SK-N-SH (cell line): ENCODE measurements at regions not wholly inside any gene's neighbourhood (a gene's known extent, or its start where the extent isn't known, plus 50 kb on each side); places are given as distances from the start of the nearest gene placed in this dataset.
A peak's percentile ranks its signal among the peaks of the same experiment; 100 is the strongest.

Experiments used
- CTCF ChIA-PET: fragments of 300-600, 350-600 bp; formaldehyde crosslinking; extraction: SDS; loops from one replicate; lab custom pipeline; 2021; lab: Yijun Ruan, JAX
- POLR2A ChIA-PET: fragments of 350-600 bp; sonication (Branson Sonifier 250); formaldehyde crosslinking; extraction: SDS; loops from one replicate; lab custom pipeline; 2020; ENCODE audit warnings: antibody characterized with exemption, inconsistent platforms; lab: Yijun Ruan, JAX
- DNase-seq: peaks from one replicate; pipeline ENCODE4 v3.0.0; 2012
- H2AFZ ChIP-seq: fragments of 200-600 bp; sonication (generic); 2 replicates; pipeline ENCODE4 v1.8.1; 2016; ENCODE audit warnings: antibody characterized with exemption, mild to moderate bottlenecking, low read depth
- H3F3A ChIP-seq: fragments of 200-600 bp; sonication (generic); replicated peaks from 2 replicates; pipeline ENCODE3; 2016; ENCODE audit warnings: antibody characterized with exemption, mild to moderate bottlenecking; ENCODE audit not compliant: insufficient read depth
- H3K27ac ChIP-seq, 2 experiments: fragments of 200-500 bp in 1 of 2; fragments of 200-600 bp in 1 of 2; sonication (Bioruptor generic) in 1 of 2; sonication (generic), shearing (Covaris generic) in 1 of 2; 2 replicates each; pipeline versions ENCODE4 v1.5.1 to v1.6.1; 2014 to 2016; ENCODE audit warnings: low read depth in 2 of 2, inconsistent platforms in 1 of 2, low read length in 1 of 2, mild to moderate bottlenecking in 1 of 2, mixed read lengths in 1 of 2
- H3K27me3 ChIP-seq: fragments of 200-600 bp; sonication (generic), shearing (Covaris generic); 2 replicates; pipeline ENCODE4 v1.6.1; 2016; ENCODE audit warnings: mixed run types; ENCODE audit not compliant: insufficient read depth
- H3K36me3 ChIP-seq, 2 experiments: fragments of 200-500 bp in 1 of 2; fragments of 200-600 bp in 1 of 2; sonication (Bioruptor generic) in 1 of 2; sonication (generic) in 1 of 2; replicated peaks in 1 of 2; 2 replicates each; pipeline versions ENCODE3 to v1.5.1; 2014 to 2016; ENCODE audit warnings: low read length in 1 of 2, mild to moderate bottlenecking in 1 of 2; ENCODE audit not compliant: insufficient read depth in 2 of 2, control insufficient read depth in 1 of 2
- H3K4me1 ChIP-seq, 2 experiments: fragments of 200-500 bp in 1 of 2; fragments of 200-600 bp in 1 of 2; sonication (Bioruptor generic) in 1 of 2; sonication (generic), shearing (Covaris generic) in 1 of 2; 2 replicates each; pipeline versions ENCODE4 v1.5.1 to v1.6.1; 2014 to 2016; ENCODE audit warnings: low read depth in 1 of 2, low read length in 1 of 2, mixed run types in 1 of 2; ENCODE audit not compliant: insufficient read depth in 2 of 2, control insufficient read depth in 1 of 2
- H3K4me2 ChIP-seq: fragments of 200-600 bp; sonication (generic), shearing (Covaris generic); 2 replicates; pipeline ENCODE4 v1.6.1; 2017; ENCODE audit warnings: mixed run types
- H3K4me3 ChIP-seq, 2 experiments: fragments of 200-500 bp in 1 of 2; fragments of 200-600 bp in 1 of 2; sonication (Bioruptor generic) in 1 of 2; sonication (generic), shearing (Covaris generic) in 1 of 2; 2 replicates each; pipeline versions ENCODE4 v1.5.1 to v1.8.1; 2014 to 2016; ENCODE audit warnings: low read depth in 2 of 2, inconsistent platforms in 1 of 2, low read length in 1 of 2, mild to moderate bottlenecking in 1 of 2, mixed read lengths in 1 of 2, moderate library complexity in 1 of 2
- H3K79me2 ChIP-seq: fragments of 200-600 bp; sonication (generic); 2 replicates; pipeline ENCODE4 v1.8.1; 2017; ENCODE audit warnings: mild to moderate bottlenecking; ENCODE audit not compliant: insufficient read depth
- H3K9ac ChIP-seq: fragments of 200-600 bp; sonication (generic); 2 replicates; pipeline ENCODE4 v1.6.1; 2017; ENCODE audit warnings: mixed run types
- H3K9me2 ChIP-seq: fragments of 200-600 bp; sonication (generic); 2 replicates; pipeline ENCODE4 v1.6.1; 2017; ENCODE audit warnings: mixed run types
- H3K9me3 ChIP-seq: fragments of 200-600 bp; sonication (generic); 2 replicates; pipeline ENCODE4 v1.6.1; 2017; ENCODE audit warnings: mixed run types, mild to moderate bottlenecking, moderate library complexity
- H4K20me1 ChIP-seq: fragments of 200-600 bp; sonication (generic); 2 replicates; pipeline ENCODE4 v1.6.1; 2017; ENCODE audit warnings: mild to moderate bottlenecking, mixed run types; ENCODE audit not compliant: insufficient read depth
- CHD2 ChIP-seq: fragments of 150-350 bp; IDR thresholded peaks from 2 replicates; pipeline ENCODE4 v1.6.1; 2018; ENCODE audit warnings: low read length; ENCODE audit not compliant: partially characterized antibody
- CTCF ChIP-seq: fragments of 200-600 bp; sonication (generic); IDR thresholded peaks from 2 replicates; pipeline ENCODE4 v1.6.1; 2017; ENCODE audit warnings: antibody characterized with exemption, mild to moderate bottlenecking, moderate library complexity
- FOSL2 ChIP-seq: IDR thresholded peaks from 2 replicates; pipeline ENCODE4 v1.4.0; 2012; ENCODE audit warnings: low read depth, mild to moderate bottlenecking, moderate library complexity, borderline replicate concordance
- FOXM1 ChIP-seq: IDR thresholded peaks from 2 replicates; pipeline ENCODE4 v1.4.0; 2012; ENCODE audit warnings: low read depth, mild to moderate bottlenecking
- GABPA ChIP-seq: IDR thresholded peaks from 2 replicates; pipeline ENCODE4 v1.4.0; 2012; ENCODE audit warnings: low read depth, mild to moderate bottlenecking
- GATA2 ChIP-seq: sonication (generic); formaldehyde crosslinking; IDR thresholded peaks from 2 replicates; pipeline ENCODE4 v1.5.0; 2020; ENCODE audit warnings: mild to moderate bottlenecking, missing genetic modification reagents
- JUND ChIP-seq: IDR thresholded peaks from 2 replicates; pipeline ENCODE4 v1.4.0; 2012
- MEF2A ChIP-seq: IDR thresholded peaks from 2 replicates; pipeline ENCODE4 v1.4.0; 2012; ENCODE audit warnings: low read depth, borderline replicate concordance
- PBX3 ChIP-seq: IDR thresholded peaks from 2 replicates; pipeline ENCODE4; 2012
- POLR2AphosphoS5 ChIP-seq: IDR thresholded peaks from 2 replicates; pipeline ENCODE4 v1.6.1; 2012; ENCODE audit warnings: low read depth, low read length
- RCOR1 ChIP-seq: fragments of 150-350 bp; IDR thresholded peaks from 2 replicates; pipeline ENCODE4 v1.6.1; 2017; ENCODE audit warnings: antibody characterized with exemption, low read length
- RFX5 ChIP-seq: IDR thresholded peaks from 2 replicates; pipeline ENCODE4 v1.6.1; 2012; ENCODE audit warnings: mild to moderate bottlenecking, improper control_type of control experiment, low read length
- SIN3A ChIP-seq: IDR thresholded peaks from 2 replicates; pipeline ENCODE4 v1.6.1; 2012; ENCODE audit warnings: low read depth, mild to moderate bottlenecking, low read length, moderate library complexity, borderline replicate concordance
- SMC3 ChIP-seq: IDR thresholded peaks from 2 replicates; pipeline ENCODE4 v1.6.1; 2012; ENCODE audit warnings: low read depth, low read length, improper control_type of control experiment
- TCF12 ChIP-seq: IDR thresholded peaks from 2 replicates; pipeline ENCODE4 v1.4.0; 2012
- USF1 ChIP-seq: IDR thresholded peaks from 2 replicates; pipeline ENCODE4 v1.4.0; 2012; ENCODE audit warnings: low read depth, borderline replicate concordance
- WGBS: methylation state at CpG from one replicate; pipeline ENCODE4 v1.1.6; 2017; ENCODE audit warnings: low lambda C conversion rate; 5-methylcytosine and 5-hydroxymethylcytosine counted together

GRCh38 chr3:184505076-184505878 lies 56.3 kb upstream of the EPHB3 start:
- no peak for DNase-seq
- no peak overlapping the region for H3K4me2 ChIP-seq
- H2AFZ ChIP-seq, result no peak overlapping the region
- H3K9ac ChIP-seq, result no peak overlapping the region
- ChIA-PET POLR2A (no interaction called here), CTCF (interaction anchor here (0.7 to 3.7 kb wide), 4 partner anchors 9 to 152 kb away, joined by 3 to 26 read pairs (median 10); no protein-coding TSS in a partner anchor)
- H3K9me2 ChIP-seq, result no peaks in the 10 kb centered on the region
- H3K27me3 ChIP-seq, result peaks cover 11% of the 10 kb centered on the region; the same call in 1 of the 2 replicates
- H4K20me1 ChIP-seq, result no peaks in the 10 kb centered on the region
- no peak overlapping the region for H3K27ac ChIP-seq
- no peaks in the 10 kb centered on the region for H3K4me1 ChIP-seq
- H3F3A ChIP-seq, result no peaks in the 10 kb centered on the region
- no peaks in the 10 kb centered on the region for H3K79me2 ChIP-seq
- H3K36me3 ChIP-seq, result no peaks in the 10 kb centered on the region
- H3K4me3 ChIP-seq, result no peak overlapping the region
- TF ChIP-seq GABPA (no peak), RCOR1 (no peak), SIN3A (no peak), USF1 (no peak), GATA2 (CRISPR knock-in tag) (no peak), RFX5 (no peak), CHD2 (no peak), SMC3 (no peak), POLR2AphosphoS5 (no peak), TCF12 (peak; percentile 85), FOXM1 (no peak), MEF2A (no peak), PBX3 (0 out of 2 replicates have a peak, but pooled peaks have one; percentile 9), JUND (no peak), FOSL2 (peak; percentile 7; the same call in 1 of the 2 replicates), CTCF (no peak)
- 5% methylated on average over 8 of the region's 9 CpGs for WGBS
- no peaks in the 10 kb centered on the region; the same call in 1 of the 2 replicates for H3K9me3 ChIP-seq
